GM06990 (cell line): ENCODE measurements at regions not wholly inside any gene's neighbourhood (a gene's known extent, or its start where the extent isn't known, plus 50 kb on each side); places are given as distances from the start of the nearest gene placed in this dataset.

ENCODE experiments used
- DNase-seq: peaks from one replicate; pipeline ENCODE4 v3.0.0-alpha.2; 2011; ENCODE audit not compliant: insufficient read length; ENCODE audit errors: extremely low read depth
- H3K27me3 ChIP-seq: replicated peaks from 2 replicates; pipeline ENCODE4 v1.6.0; 2011; ENCODE audit warnings: low read length; ENCODE audit not compliant: control insufficient read depth, insufficient read depth
- H3K36me3 ChIP-seq: 2 replicates; pipeline ENCODE4 v1.5.1; 2011; ENCODE audit warnings: low read length; ENCODE audit not compliant: control insufficient read depth, insufficient read depth
- H3K4me3 ChIP-seq: replicated peaks from 2 replicates; pipeline ENCODE4 v1.5.1; 2011; ENCODE audit warnings: low read depth, mild to moderate bottlenecking, control low read depth, low read length
- CTCF ChIP-seq: IDR thresholded peaks from 2 replicates; pipeline ENCODE4 v1.5.1; 2011; ENCODE audit warnings: low read length, control low read depth, mild to moderate bottlenecking, inconsistent platforms; ENCODE audit not compliant: insufficient read depth, poor library complexity, severe bottlenecking

- no peak for DNase-seq
- no peaks in the 10 kb centered on the region for H3K27me3 ChIP-seq
- H3K4me3 ChIP-seq, result no peak overlapping the region
- TF ChIP-seq CTCF, result no peak
- no peaks in the 10 kb centered on the region for H3K36me3 ChIP-seq
These were observed 191.7 kb upstream of the ESRRG start for GRCh38 chr1:216914974-216915373.

- no peak for DNase-seq
- TF ChIP-seq CTCF, result no peak
These were observed 190.7 kb upstream of the ESRRG start for GRCh38 chr1:216913976-216914375.

GRCh38 chr1:216910081-216910840 lies 187.0 kb upstream of the ESRRG start:
- DNase-seq, result no peak
- H3K36me3 ChIP-seq, result no peaks in the 10 kb centered on the region
- no peak for TF ChIP-seq CTCF
- H3K27me3 ChIP-seq, result no peaks in the 10 kb centered on the region
- H3K4me3 ChIP-seq, result no peak overlapping the region

More at GRCh38 chr1:216913976-216914375, 190.7 kb upstream of the ESRRG start:
- Histone ChIP-seq H3K27me3 (no peaks in the 10 kb centered on the region), H3K4me3 (no peak overlapping the region), H3K36me3 (no peaks in the 10 kb centered on the region)

GRCh38 chr1:216908126-216908525 lies 184.9 kb upstream of the ESRRG start:
- H3K36me3 ChIP-seq, result no peaks in the 10 kb centered on the region
- no peak overlapping the region for H3K4me3 ChIP-seq
- no peak for DNase-seq
- no peaks in the 10 kb centered on the region for H3K27me3 ChIP-seq
- TF ChIP-seq CTCF, result no peak

- TF ChIP-seq CTCF, result no peak
- no peaks in the 10 kb centered on the region for H3K36me3 ChIP-seq
- no peak overlapping the region for H3K4me3 ChIP-seq
- no peak for DNase-seq
- no peaks in the 10 kb centered on the region for H3K27me3 ChIP-seq
These were observed 183.9 kb upstream of the ESRRG start for GRCh38 chr1:216907100-216907499.

GRCh38 chr1:216905781-216906180 lies 182.6 kb upstream of the ESRRG start:
- H3K27me3 ChIP-seq, result no peaks in the 10 kb centered on the region
- H3K4me3 ChIP-seq, result no peak overlapping the region
- DNase-seq, result no peak
- H3K36me3 ChIP-seq, result no peaks in the 10 kb centered on the region
- TF ChIP-seq CTCF, result no peak
